Osteocyte (in vitro differentiated cells): ENCODE measurements at regions not wholly inside any gene's neighbourhood (a gene's known extent, or its start where the extent isn't known, plus 50 kb on each side); places are given as distances from the start of the nearest gene placed in this dataset.

Experiments used
- DNase-seq: peaks from one replicate; pipeline ENCODE4 v3.0.0; 2021; ENCODE audit warnings: mixed read lengths; ENCODE audit not compliant: unreplicated experiment; ENCODE audit errors: extremely low spot score
- H3K27ac Mint-ChIP-seq: one replicate; pipeline ENCODE4 v1.8.0; 2021; ENCODE audit warnings: mild to moderate bottlenecking, mixed read lengths; ENCODE audit not compliant: unreplicated experiment
- H3K27me3 Mint-ChIP-seq: one replicate; pipeline ENCODE4 v1.8.0; 2021; ENCODE audit warnings: mixed read lengths; ENCODE audit not compliant: unreplicated experiment
- H3K36me3 Mint-ChIP-seq: one replicate; pipeline ENCODE4 v1.8.0; 2021; ENCODE audit warnings: mixed read lengths; ENCODE audit not compliant: unreplicated experiment
- H3K4me1 Mint-ChIP-seq: one replicate; pipeline ENCODE4 v1.8.0; 2021; ENCODE audit warnings: mixed read lengths; ENCODE audit not compliant: unreplicated experiment
- H3K4me3 Mint-ChIP-seq: one replicate; pipeline ENCODE4 v1.8.0; 2021; ENCODE audit warnings: mild to moderate bottlenecking, moderate library complexity, mixed read lengths; ENCODE audit not compliant: unreplicated experiment
- H3K9me3 Mint-ChIP-seq: one replicate; pipeline ENCODE4 v1.8.0; 2021; ENCODE audit warnings: mixed read lengths; ENCODE audit not compliant: unreplicated experiment
- TF ChIP-seq, protein P1 (sequence below): fragments of 200-600 bp; sonication (generic); IDR thresholded peaks from 2 replicates; pipeline ENCODE4 v1.5.0; 2021; ENCODE audit warnings: antibody characterized with exemption, mild to moderate bottlenecking, moderate library complexity

DNA sequence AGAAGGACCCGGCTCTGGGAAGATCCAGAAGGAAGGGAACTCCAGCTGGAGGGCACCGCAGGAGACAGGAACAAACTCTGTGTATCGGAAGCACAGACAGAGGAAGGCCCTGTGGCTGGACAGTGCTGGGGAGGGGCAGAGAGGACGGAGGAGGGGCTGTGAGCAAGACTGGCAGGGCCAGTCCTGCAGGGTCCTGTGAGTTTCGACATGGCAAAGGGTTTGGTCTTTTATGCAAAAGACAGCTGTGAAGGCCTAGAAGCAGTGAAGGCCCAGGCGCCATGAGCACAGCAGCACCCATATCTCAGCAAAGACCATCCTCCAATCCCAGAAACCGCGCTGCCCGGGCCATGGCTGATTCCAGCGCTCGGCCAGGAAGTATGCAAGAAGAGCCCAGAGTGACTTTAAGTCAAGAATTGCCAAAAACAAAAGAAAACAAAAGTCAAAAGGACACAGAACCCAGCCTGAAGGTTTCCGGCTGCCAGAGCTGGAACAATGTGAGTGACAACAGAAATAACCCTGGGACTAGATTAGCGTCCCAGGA lies 126.5 kb downstream of the NCOR2 start:
- DNase-seq, result no peak
- Mint-ChIP-seq H3K4me1 (peaks cover 27% of the 10 kb centered on the region), H3K36me3 (peaks cover 18% of the 10 kb centered on the region), H3K27me3 (no peaks in the 10 kb centered on the region), H3K4me3 (peak overlapping the region; percentile 43), H3K27ac (peak overlapping the region; percentile 84), H3K9me3 (no peaks in the 10 kb centered on the region)
- TF ChIP-seq, protein P1, sequence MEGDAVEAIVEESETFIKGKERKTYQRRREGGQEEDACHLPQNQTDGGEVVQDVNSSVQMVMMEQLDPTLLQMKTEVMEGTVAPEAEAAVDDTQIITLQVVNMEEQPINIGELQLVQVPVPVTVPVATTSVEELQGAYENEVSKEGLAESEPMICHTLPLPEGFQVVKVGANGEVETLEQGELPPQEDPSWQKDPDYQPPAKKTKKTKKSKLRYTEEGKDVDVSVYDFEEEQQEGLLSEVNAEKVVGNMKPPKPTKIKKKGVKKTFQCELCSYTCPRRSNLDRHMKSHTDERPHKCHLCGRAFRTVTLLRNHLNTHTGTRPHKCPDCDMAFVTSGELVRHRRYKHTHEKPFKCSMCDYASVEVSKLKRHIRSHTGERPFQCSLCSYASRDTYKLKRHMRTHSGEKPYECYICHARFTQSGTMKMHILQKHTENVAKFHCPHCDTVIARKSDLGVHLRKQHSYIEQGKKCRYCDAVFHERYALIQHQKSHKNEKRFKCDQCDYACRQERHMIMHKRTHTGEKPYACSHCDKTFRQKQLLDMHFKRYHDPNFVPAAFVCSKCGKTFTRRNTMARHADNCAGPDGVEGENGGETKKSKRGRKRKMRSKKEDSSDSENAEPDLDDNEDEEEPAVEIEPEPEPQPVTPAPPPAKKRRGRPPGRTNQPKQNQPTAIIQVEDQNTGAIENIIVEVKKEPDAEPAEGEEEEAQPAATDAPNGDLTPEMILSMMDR, result no peak

DNA sequence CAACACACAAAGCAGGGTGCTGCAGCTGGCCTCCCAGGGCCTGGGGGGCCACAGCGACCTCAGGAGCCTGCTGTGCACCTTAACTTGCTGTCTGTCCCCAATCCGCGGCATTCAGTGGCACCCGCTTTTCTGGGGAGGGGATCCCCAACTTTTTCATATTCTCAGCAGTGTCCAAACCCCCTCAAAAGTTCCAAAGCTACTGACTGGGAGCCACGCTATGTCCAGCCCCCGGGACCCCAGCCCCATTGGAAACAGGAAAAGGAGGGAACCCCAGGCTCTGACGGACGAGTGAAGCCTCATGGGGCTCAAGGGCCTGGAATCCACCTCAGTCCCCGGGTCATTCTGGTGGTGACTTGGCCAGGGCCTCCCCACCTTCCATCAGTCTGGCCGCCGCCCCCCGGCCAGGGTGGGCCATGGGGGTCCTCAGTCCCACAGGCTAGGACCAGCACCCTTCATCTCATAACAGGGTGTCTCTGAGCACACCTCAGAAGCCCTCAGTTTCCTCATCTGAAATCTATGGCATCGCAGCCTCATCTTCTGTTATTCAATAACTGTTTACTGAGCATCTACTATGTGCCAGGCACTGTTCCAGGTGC lies 127.3 kb downstream of the NCOR2 start:
- Mint-ChIP-seq H3K4me3 (no peak overlapping the region), H3K27ac (peak overlapping the region; percentile 84), H3K27me3 (no peaks in the 10 kb centered on the region), H3K9me3 (no peaks in the 10 kb centered on the region), H3K4me1 (peaks cover 28% of the 10 kb centered on the region), H3K36me3 (peaks cover 18% of the 10 kb centered on the region)
- TF ChIP-seq, protein P1, result no peak
- DNase-seq, result no peak

DNA sequence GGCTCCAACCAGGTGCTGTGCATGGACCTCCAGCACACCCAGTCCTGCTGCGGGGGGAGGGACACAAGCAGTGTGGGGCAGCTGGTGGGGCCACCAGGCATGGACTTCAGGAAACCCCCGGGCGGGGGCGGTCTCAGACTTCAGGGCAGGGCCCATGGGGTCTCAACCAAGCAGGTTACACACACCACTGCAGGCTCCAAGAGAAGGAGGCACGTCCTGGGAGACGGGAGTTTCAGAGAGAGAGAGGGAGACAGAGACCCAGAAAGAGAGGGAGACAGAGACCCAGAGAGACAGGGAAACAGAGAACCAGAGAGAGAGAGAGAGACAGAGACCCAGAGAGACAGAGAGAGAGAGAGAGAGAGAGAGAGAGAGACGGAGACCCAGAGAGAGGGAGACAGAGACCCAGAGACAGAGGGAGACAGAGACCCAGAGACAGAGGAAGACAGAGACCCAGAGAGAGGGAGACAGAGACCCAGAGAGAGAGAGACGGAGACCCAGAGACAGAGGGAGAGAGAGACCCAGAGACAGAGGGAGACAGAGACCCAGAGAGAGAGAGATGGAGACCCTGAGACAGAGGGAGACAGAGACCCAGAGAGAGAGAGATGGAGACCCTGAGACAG lies 128.9 kb downstream of the NCOR2 start:
- Mint-ChIP-seq H3K4me3 (no peak overlapping the region), H3K27ac (no peak overlapping the region), H3K36me3 (peaks cover 14% of the 10 kb centered on the region), H3K4me1 (peaks cover 23% of the 10 kb centered on the region), H3K27me3 (no peaks in the 10 kb centered on the region), H3K9me3 (no peaks in the 10 kb centered on the region)
- DNase-seq, result no peak
- TF ChIP-seq, protein P1, result no peak

DNA sequence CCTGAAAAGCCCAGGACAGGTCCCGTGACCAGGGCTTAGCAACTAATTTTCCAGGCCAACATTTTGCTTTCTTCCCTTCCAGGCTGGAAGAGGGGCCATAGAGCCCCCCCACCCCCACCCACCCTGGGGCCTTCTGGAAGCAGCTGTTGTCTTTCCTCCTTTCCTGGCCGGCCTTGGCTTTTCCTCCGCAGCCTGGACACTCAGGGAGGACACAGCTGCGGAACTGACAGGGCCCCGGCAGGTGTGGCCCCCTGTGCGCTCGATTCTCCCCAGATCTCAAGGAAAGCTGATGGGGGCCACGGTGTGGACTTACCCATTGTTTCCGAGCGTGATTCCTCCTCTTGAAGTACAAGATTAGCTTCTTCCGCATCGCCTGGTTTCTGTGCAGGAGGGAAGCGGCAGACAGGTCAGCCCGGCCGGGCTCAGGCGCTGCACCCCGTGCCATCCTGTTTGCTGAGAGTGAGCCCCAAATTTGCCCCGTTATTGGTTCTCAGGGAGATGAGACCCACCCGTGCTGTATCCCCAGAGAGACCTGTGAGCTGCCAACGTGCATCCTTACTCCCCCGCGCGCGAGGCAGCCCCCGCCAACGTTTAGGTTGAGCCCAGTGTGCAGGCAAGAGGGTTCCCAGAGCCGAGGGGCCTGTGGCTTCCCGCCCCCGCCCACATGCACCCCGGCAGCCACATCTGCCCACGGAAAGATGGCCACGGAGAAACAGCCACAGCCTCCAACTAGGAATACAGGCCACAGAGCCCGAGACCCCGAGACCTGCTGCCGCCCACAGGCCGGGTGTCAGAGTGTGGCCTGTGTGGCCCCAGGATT lies 129.6 kb downstream of the NCOR2 start:
- Mint-ChIP-seq H3K27ac (peak overlapping the region; percentile 11), H3K27me3 (no peaks in the 10 kb centered on the region), H3K4me3 (no peak overlapping the region), H3K36me3 (peaks cover 14% of the 10 kb centered on the region), H3K4me1 (peaks cover 23% of the 10 kb centered on the region), H3K9me3 (no peaks in the 10 kb centered on the region)
- no peak for DNase-seq
- TF ChIP-seq, protein P1, result no peak

DNA sequence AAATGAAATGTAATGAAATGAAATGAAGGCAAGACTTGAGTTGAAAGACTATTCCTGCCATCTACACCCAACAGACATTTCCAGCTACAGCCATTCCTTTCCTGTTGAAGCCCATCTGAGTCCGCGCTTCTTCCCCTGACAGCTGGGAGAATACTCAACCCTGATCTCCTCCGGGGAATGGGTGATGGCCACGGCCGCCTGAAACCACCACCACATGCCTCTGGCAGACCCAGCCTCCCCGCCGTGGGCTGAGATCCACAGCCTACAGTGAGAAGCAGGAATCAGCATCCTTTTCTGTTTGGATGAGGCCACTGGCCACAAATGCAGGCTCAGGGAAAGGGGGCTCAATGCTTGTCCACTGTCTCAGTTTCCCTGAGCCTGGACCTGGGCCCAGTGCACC lies 130.3 kb downstream of the NCOR2 start:
- Mint-ChIP-seq H3K36me3 (peaks cover 7% of the 10 kb centered on the region), H3K9me3 (no peaks in the 10 kb centered on the region), H3K4me3 (no peak overlapping the region), H3K4me1 (peaks cover 26% of the 10 kb centered on the region), H3K27me3 (no peaks in the 10 kb centered on the region), H3K27ac (peak overlapping the region; percentile 11)
- TF ChIP-seq, protein P1, result no peak
- no peak for DNase-seq
